Fibroblast of peridontal ligament (primary cell): ENCODE measurements at regions not wholly inside any gene's neighbourhood (a gene's known extent, or its start where the extent isn't known, plus 50 kb on each side); places are given as distances from the start of the nearest gene placed in this dataset.

Experiments
- DNase-seq: peaks from one replicate; pipeline ENCODE4 v3.0.0-alpha.2; 2010; ENCODE audit errors: extremely low read depth

GRCh38 chr5:174191076-174191475 lies 145.6 kb downstream of the NSG2 start:
- DNase-seq: no peak

- DNase-seq: no peak
Observed at GRCh38 chr5:174191850-174192655, 146.5 kb downstream of the NSG2 start.

- DNase-seq: no peak
Observed at GRCh38 chr5:174192901-174193300, 147.4 kb downstream of the NSG2 start.

GRCh38 chr5:174195517-174195916 lies 150.0 kb downstream of the NSG2 start:
- DNase-seq: no peak

- DNase-seq: no peak
Observed at GRCh38 chr5:174197929-174198328, 152.4 kb downstream of the NSG2 start.

GRCh38 chr5:174198541-174198940 lies 153.0 kb downstream of the NSG2 start:
- no peak for DNase-seq

GRCh38 chr5:174202996-174203395 lies 157.5 kb downstream of the NSG2 start:
- DNase-seq: no peak

- no peak for DNase-seq
Observed at GRCh38 chr5:174204535-174205313, 159.2 kb downstream of the NSG2 start.

GRCh38 chr5:174205939-174206338 lies 160.4 kb downstream of the NSG2 start:
- DNase-seq: no peak

- no peak for DNase-seq
Observed at GRCh38 chr5:174210596-174211276, 165.2 kb downstream of the NSG2 start.

GRCh38 chr5:174211277-174211626 lies 165.7 kb downstream of the NSG2 start:
- DNase-seq: no peak

GRCh38 chr5:174217527-174217926 lies 172.0 kb downstream of the NSG2 start:
- no peak for DNase-seq

GRCh38 chr5:174218162-174218561 lies 172.7 kb downstream of the NSG2 start:
- no peak for DNase-seq

- no peak for DNase-seq
Observed at GRCh38 chr5:174220417-174220816, 174.9 kb downstream of the NSG2 start.

- no peak for DNase-seq
Observed at GRCh38 chr5:174221436-174221835, 175.9 kb downstream of the NSG2 start.

GRCh38 chr5:174221946-174222345 lies 176.4 kb downstream of the NSG2 start:
- DNase-seq: no peak

- DNase-seq: no peak
Observed at GRCh38 chr5:174222891-174223290, 177.4 kb downstream of the NSG2 start.

GRCh38 chr5:174223355-174223754 lies 177.8 kb downstream of the NSG2 start:
- no peak for DNase-seq

GRCh38 chr5:174229068-174229467 lies 183.6 kb downstream of the NSG2 start:
- DNase-seq: no peak

- DNase-seq: no peak
Observed at GRCh38 chr5:174229514-174230370, 184.2 kb downstream of the NSG2 start.

GRCh38 chr5:174231956-174232487 lies 186.5 kb downstream of the NSG2 start:
- no peak for DNase-seq
